Prostate gland (tissue), 2 donors: ENCODE measurements at regions not wholly inside any gene's neighbourhood (a gene's known extent, or its start where the extent isn't known, plus 50 kb on each side); places are given as distances from the start of the nearest gene placed in this dataset.

Source experiments
- DNase-seq: peaks from one replicate; pipeline ENCODE4 v3.0.0-alpha.2; 2019; ENCODE audit warnings: low spot score
- H3K27ac ChIP-seq, 2 donors: fragments of 200-600 bp; sonication (generic); 2 replicates each; pipeline ENCODE4 v1.5.1; 2017 to 2019
- H3K27me3 ChIP-seq: fragments of 200-600 bp; sonication (generic); replicated peaks from 2 replicates; pipeline ENCODE4 v1.5.1; 2019; ENCODE audit not compliant: insufficient read depth
- H3K36me3 ChIP-seq, 2 donors: fragments of 200-600 bp; sonication (generic); 1 replicate in 1 of 2; 2 replicates in 1 of 2; pipeline versions ENCODE4 v1.5.1 to v1.8.1; 2017 to 2019
- H3K4me1 ChIP-seq: fragments of 200-600 bp; sonication (generic); replicated peaks from 2 replicates; pipeline ENCODE4 v1.5.1; 2019
- H3K4me3 ChIP-seq, 2 donors: fragments of 200-600 bp; sonication (generic); 2 replicates each; pipeline ENCODE4 v1.5.1; 2017 to 2019
- H3K9me3 ChIP-seq: fragments of 200-600 bp; sonication (generic); 2 replicates; pipeline ENCODE4 v1.5.1; 2017
- POLR2A ChIP-seq: fragments of 450-650 bp; IDR thresholded peaks from one replicate; pipeline ENCODE4 v1.6.1; 2016; ENCODE audit warnings: antibody characterized with exemption, mild to moderate bottlenecking
- POLR2AphosphoS5 ChIP-seq: sonication (generic); formaldehyde crosslinking; IDR thresholded peaks from one replicate; pipeline ENCODE4 v1.6.1; 2017; ENCODE audit warnings: antibody characterized with exemption
- WGBS: methylation state at CpG from one replicate; pipeline ENCODE4 v1.1.5; 2018; 5-methylcytosine and 5-hydroxymethylcytosine counted together
- intact Hi-C: fragments of 100-400 bp; cut with DNase I; formaldehyde crosslinking; loops from one replicate; pipeline ENCODE4 v1.14.2; 2022
- TF ChIP-seq, protein P1 (sequence below), 4 experiments: fragments of 200-600 bp in 2 of 4; fragments of 450-650 bp in 2 of 4; sonication (generic) in 2 of 4; IDR thresholded peaks; 1 replicate in 3 of 4; 2 replicates in 1 of 4; pipeline ENCODE4 v1.5.1; 2016 to 2019; ENCODE audit warnings: antibody characterized with exemption in 4 of 4, mild to moderate bottlenecking in 2 of 4, moderate library complexity in 2 of 4

DNA sequence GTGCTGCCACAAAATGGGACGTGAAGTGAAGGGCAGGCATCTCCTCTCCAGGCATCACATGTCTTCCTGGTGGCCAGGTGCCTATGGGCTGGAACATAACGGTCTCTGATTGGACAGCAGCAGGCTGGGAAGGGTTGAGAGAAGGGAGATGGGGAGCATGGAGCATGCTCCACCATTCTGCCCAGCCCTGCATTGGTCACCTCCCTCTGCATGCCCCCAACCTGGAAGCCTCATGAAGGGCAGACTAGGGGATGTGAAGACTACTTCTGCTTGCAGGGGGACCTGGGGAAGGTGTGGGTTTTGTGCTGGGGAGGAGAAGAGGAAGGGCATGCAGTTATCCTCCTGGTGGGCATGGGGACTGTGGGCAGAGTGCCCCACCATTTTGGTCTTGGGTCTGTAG is 782.2 kb downstream of the TBC1D22A start:
- intact Hi-C loops: no loop called here
- TF ChIP-seq, protein P1, sequence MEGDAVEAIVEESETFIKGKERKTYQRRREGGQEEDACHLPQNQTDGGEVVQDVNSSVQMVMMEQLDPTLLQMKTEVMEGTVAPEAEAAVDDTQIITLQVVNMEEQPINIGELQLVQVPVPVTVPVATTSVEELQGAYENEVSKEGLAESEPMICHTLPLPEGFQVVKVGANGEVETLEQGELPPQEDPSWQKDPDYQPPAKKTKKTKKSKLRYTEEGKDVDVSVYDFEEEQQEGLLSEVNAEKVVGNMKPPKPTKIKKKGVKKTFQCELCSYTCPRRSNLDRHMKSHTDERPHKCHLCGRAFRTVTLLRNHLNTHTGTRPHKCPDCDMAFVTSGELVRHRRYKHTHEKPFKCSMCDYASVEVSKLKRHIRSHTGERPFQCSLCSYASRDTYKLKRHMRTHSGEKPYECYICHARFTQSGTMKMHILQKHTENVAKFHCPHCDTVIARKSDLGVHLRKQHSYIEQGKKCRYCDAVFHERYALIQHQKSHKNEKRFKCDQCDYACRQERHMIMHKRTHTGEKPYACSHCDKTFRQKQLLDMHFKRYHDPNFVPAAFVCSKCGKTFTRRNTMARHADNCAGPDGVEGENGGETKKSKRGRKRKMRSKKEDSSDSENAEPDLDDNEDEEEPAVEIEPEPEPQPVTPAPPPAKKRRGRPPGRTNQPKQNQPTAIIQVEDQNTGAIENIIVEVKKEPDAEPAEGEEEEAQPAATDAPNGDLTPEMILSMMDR (IDR thresholded peaks at IDR 0.05): no peak
- no peak for TF ChIP-seq POLR2A
- H3K4me3 ChIP-seq: no peak overlapping the region
- no peaks in the 10 kb centered on the region for H3K4me1 ChIP-seq
- no peaks in the 10 kb centered on the region for H3K27me3 ChIP-seq
- 80% methylated on average over 2 of the region's 2 CpGs for WGBS
- H3K27ac ChIP-seq: no peak overlapping the region
- H3K9me3 ChIP-seq: no peaks in the 10 kb centered on the region
- no peaks in the 10 kb centered on the region for H3K36me3 ChIP-seq
- DNase-seq: no peak

DNA sequence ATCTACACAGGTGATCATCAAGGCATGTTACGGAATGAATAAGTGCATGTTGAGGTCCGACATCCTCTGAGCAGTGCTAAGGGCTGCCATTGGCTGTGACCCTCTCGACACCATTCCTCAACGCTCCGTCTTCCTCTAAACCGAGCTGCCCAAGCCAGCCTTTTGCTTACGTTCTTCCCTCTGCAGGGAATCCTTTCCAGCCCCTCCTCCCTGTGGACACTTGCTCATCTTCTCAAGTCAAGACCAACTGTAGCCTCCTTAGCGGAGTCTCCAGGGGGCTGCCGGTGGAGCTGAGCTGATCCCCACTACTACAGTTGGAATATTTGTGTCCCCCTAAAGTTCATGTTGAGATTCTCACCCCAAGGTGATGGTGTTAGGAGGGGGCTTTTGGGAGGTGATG is 781.0 kb downstream of the TBC1D22A start:
- Histone ChIP-seq H3K4me1 (no peaks in the 10 kb centered on the region), H3K9me3 (no peaks in the 10 kb centered on the region), H3K27me3 (no peaks in the 10 kb centered on the region), H3K36me3 (no peaks in the 10 kb centered on the region), H3K4me3 (no peak overlapping the region), H3K27ac (no peak overlapping the region)
- TF ChIP-seq POLR2A (no peak), POLR2AphosphoS5 (no peak)
- TF ChIP-seq, protein P1 (IDR thresholded peaks at IDR 0.05): no peak
- intact Hi-C loops: no loop called here
- WGBS: 97% methylated on average over 9 of the region's 9 CpGs
- no peak for DNase-seq

DNA sequence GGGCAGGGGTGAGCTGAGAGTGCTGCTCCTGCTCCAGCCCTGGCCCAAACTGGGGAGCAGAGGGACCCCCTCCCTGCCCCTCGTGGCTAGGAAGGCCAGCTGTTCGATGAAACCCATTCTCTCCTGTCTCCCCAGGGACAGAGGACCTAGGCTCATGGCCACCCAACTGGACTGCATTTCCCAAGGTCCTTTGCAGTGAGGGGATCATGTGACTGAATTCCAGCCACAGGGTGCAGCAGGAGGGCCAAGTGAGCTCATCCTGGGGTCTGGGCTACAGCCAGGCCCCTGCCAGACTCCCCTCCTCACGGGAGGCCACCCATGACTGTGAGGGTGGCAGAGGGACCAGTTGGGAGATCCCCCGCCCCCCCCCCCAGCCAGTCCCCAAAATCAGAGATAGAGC is 777.6 kb downstream of the TBC1D22A start:
- Histone ChIP-seq H3K4me3 (no peak overlapping the region), H3K27me3 (no peaks in the 10 kb centered on the region), H3K27ac (no peak overlapping the region), H3K9me3 (no peaks in the 10 kb centered on the region), H3K36me3 (no peaks in the 10 kb centered on the region), H3K4me1 (no peaks in the 10 kb centered on the region)
- intact Hi-C loops: no loop called here
- TF ChIP-seq, protein P1 (IDR thresholded peaks at IDR 0.05): no peak
- TF ChIP-seq POLR2AphosphoS5: no peak
- no peak for TF ChIP-seq POLR2A
- no peak for DNase-seq
- WGBS: 87% methylated on average over 4 of the region's 4 CpGs

DNA sequence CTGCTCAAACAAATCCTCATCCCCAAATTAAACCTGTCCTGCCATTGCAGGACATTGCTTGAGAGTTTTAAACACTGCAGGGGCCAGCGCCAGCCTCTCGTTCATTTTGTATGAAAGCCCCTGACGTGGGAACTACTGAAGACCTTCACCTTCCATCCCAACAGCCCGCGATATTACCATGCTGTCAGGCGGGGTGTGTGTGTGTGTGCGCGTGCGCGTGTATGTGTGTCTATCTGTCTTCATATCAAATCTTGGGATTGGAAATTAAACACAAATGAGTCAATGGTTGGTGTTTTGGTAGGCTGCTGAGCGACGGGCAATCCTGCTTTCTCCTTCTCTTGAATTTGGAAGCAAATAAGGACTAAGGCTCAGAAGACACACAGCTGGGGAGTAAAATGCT is 776.9 kb downstream of the TBC1D22A start:
- TF ChIP-seq, protein P1 (IDR thresholded peaks at IDR 0.05): no peak
- no peak for TF ChIP-seq POLR2AphosphoS5
- DNase-seq: no peak
- no peaks in the 10 kb centered on the region for H3K27me3 ChIP-seq
- H3K4me3 ChIP-seq: no peak overlapping the region
- H3K4me1 ChIP-seq: no peaks in the 10 kb centered on the region
- 94% methylated on average over 12 of the region's 12 CpGs for WGBS
- no peaks in the 10 kb centered on the region for H3K36me3 ChIP-seq
- H3K9me3 ChIP-seq: no peaks in the 10 kb centered on the region
- H3K27ac ChIP-seq: no peak overlapping the region
- intact Hi-C loops: no loop called here

DNA sequence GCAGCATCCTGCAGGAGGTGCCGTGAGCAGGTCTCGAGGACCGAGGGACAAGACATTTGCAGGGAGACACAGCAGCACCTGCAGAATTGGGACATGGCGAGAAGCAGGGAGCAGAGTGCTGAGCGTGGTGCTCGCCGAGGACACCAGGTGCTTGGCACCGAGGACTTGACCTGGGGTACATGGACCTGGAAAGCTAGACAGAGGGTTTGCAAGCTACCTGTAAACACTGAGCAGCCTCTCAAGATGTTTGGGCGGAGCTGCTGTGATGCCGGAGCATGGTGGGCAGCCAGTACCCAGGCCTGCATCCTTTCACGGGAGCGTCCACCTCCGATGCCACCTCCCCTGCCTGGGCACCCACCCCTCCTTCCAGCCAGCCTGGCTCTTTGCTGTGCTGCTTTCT is 773.2 kb downstream of the TBC1D22A start:
- no peaks in the 10 kb centered on the region for H3K9me3 ChIP-seq
- DNase-seq: no peak
- H3K4me1 ChIP-seq: no peaks in the 10 kb centered on the region
- H3K27ac ChIP-seq: no peak overlapping the region
- 95% methylated on average over 12 of the region's 13 CpGs for whole genome bisulfite sequencing
- intact Hi-C loops: no loop called here
- no peaks in the 10 kb centered on the region for H3K36me3 ChIP-seq
- no peak for TF ChIP-seq POLR2A
- TF ChIP-seq, protein P1 (IDR thresholded peaks at IDR 0.05): no peak
- no peak for TF ChIP-seq POLR2AphosphoS5
- H3K4me3 ChIP-seq: no peak overlapping the region
- no peaks in the 10 kb centered on the region for H3K27me3 ChIP-seq
